Caco-2 (cell line): ENCODE measurements at regions not wholly inside any gene's neighbourhood (a gene's known extent, or its start where the extent isn't known, plus 50 kb on each side); places are given as distances from the start of the nearest gene placed in this dataset.

Source experiments
- BruUV-seq: library from RNA; stranded (reverse); fragments of 400-500 nt; replicated peaks from 2 replicates; lab custom pipeline; 2021; lab: Mats Ljungman, UMichigan
- CTCF ChIA-PET: fragments of 300-600 bp; sonication (Branson Sonifier 250); formaldehyde crosslinking; loops from one replicate; lab custom pipeline; 2022; ENCODE audit warnings: antibody characterized with exemption; lab: Charles Lee
- POLR2A ChIA-PET: fragments of 300-600 bp; sonication (Branson Sonifier 250); formaldehyde crosslinking; loops from one replicate; lab custom pipeline; 2022; ENCODE audit warnings: antibody characterized with exemption; lab: Charles Lee
- DNase-seq, 2 experiments: peaks; one replicate each; pipeline versions ENCODE4 v3.0.0 to v3.0.0-alpha.2; 2020 to 2022
- H3K27me3 ChIP-seq: replicated peaks from 2 replicates; pipeline ENCODE4 v1.6.0; 2011; ENCODE audit warnings: low read length; ENCODE audit not compliant: control insufficient read depth, insufficient read depth
- H3K36me3 ChIP-seq: 2 replicates; pipeline ENCODE4 v1.5.1; 2011; ENCODE audit warnings: low read length; ENCODE audit not compliant: control insufficient read depth, insufficient read depth
- H3K4me1 ChIP-seq: fragments of 250-450 bp; sonication (Bioruptor Pico); 2 replicates; pipeline ENCODE4 v1.5.1; 2020; ENCODE audit warnings: mild to moderate bottlenecking
- H3K4me3 ChIP-seq: 2 replicates; pipeline ENCODE4 v1.5.1; 2011; ENCODE audit warnings: low read depth, mild to moderate bottlenecking, control low read depth, low read length
- H3K9me3 ChIP-seq: fragments of 250-450 bp; sonication (Bioruptor Pico); 2 replicates; pipeline ENCODE4 v1.5.1; 2020; ENCODE audit warnings: mild to moderate bottlenecking, moderate library complexity
- H3K27ac Mint-ChIP-seq: one replicate; pipeline ENCODE4 v1.8.0; 2022; ENCODE audit warnings: mixed read lengths; ENCODE audit not compliant: unreplicated experiment
- H3K27me3 Mint-ChIP-seq: one replicate; pipeline ENCODE4 v1.8.0; 2022; ENCODE audit warnings: mixed read lengths; ENCODE audit not compliant: insufficient read depth, unreplicated experiment
- H3K36me3 Mint-ChIP-seq: one replicate; pipeline ENCODE4 v1.8.0; 2022; ENCODE audit warnings: mild to moderate bottlenecking, mixed read lengths; ENCODE audit not compliant: insufficient read depth, unreplicated experiment
- H3K4me1 Mint-ChIP-seq: one replicate; pipeline ENCODE4 v1.8.0; 2022; ENCODE audit warnings: low read depth, mixed read lengths; ENCODE audit not compliant: unreplicated experiment
- H3K4me3 Mint-ChIP-seq: one replicate; pipeline ENCODE4 v1.8.0; 2022; ENCODE audit warnings: mild to moderate bottlenecking, moderate library complexity, mixed read lengths; ENCODE audit not compliant: unreplicated experiment
- H3K9me3 Mint-ChIP-seq: one replicate; pipeline ENCODE4 v1.8.0; 2022; ENCODE audit warnings: mixed read lengths; ENCODE audit not compliant: unreplicated experiment
- intact Hi-C: fragments of 100-400 bp; cut with micrococcal nuclease; formaldehyde crosslinking; loops from one replicate; pipeline ENCODE4 v1.10.0; 2022; ENCODE audit not compliant: unreplicated experiment
- TF ChIP-seq, protein P1 (sequence below), 2 experiments: fragments of 200-600 bp in 1 of 2; IDR thresholded peaks; 1 replicate in 1 of 2; 2 replicates in 1 of 2; pipeline versions ENCODE4 v1.5.1 to v1.8.0; 2011 to 2022; ENCODE audit warnings: antibody characterized with exemption in 1 of 2, control low read depth in 1 of 2, inconsistent platforms in 1 of 2, low read depth in 1 of 2, low read length in 1 of 2, mild to moderate bottlenecking in 1 of 2, moderate library complexity in 1 of 2; ENCODE audit not compliant: insufficient read depth in 1 of 2, severe bottlenecking in 1 of 2, unreplicated experiment in 1 of 2

GRCh38 chr3:86594838-86595237 is 396.1 kb downstream of the VGLL3 start:
- Histone ChIP-seq H3K4me1 (no peaks in the 10 kb centered on the region), H3K36me3 (no peaks in the 10 kb centered on the region), H3K4me3 (no peak overlapping the region), H3K27me3 (no peaks in the 10 kb centered on the region), H3K9me3 (no peaks in the 10 kb centered on the region)
- no peaks in the 10 kb centered on the region for H3K36me3 Mint-ChIP-seq
- H3K4me1 Mint-ChIP-seq: no peaks in the 10 kb centered on the region
- H3K27ac Mint-ChIP-seq: no peak overlapping the region
- no peak for DNase-seq
- ChIA-PET CTCF (no interaction called here), POLR2A (no interaction called here)
- H3K9me3 Mint-ChIP-seq: no peaks in the 10 kb centered on the region
- intact Hi-C loops: no loop called here
- H3K4me3 Mint-ChIP-seq: no peak overlapping the region
- no peaks in the 10 kb centered on the region for H3K27me3 Mint-ChIP-seq
- TF ChIP-seq, protein P1, sequence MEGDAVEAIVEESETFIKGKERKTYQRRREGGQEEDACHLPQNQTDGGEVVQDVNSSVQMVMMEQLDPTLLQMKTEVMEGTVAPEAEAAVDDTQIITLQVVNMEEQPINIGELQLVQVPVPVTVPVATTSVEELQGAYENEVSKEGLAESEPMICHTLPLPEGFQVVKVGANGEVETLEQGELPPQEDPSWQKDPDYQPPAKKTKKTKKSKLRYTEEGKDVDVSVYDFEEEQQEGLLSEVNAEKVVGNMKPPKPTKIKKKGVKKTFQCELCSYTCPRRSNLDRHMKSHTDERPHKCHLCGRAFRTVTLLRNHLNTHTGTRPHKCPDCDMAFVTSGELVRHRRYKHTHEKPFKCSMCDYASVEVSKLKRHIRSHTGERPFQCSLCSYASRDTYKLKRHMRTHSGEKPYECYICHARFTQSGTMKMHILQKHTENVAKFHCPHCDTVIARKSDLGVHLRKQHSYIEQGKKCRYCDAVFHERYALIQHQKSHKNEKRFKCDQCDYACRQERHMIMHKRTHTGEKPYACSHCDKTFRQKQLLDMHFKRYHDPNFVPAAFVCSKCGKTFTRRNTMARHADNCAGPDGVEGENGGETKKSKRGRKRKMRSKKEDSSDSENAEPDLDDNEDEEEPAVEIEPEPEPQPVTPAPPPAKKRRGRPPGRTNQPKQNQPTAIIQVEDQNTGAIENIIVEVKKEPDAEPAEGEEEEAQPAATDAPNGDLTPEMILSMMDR (IDR thresholded peaks at IDR 0.05; ENCODE audit: insufficient read depth in 1 of 2, low read depth in 1 of 2, low read length in 1 of 2, severe bottlenecking in 1 of 2, unreplicated experiment in 1 of 2): no peak
- BruUV-seq: no TSS peak

DNA sequence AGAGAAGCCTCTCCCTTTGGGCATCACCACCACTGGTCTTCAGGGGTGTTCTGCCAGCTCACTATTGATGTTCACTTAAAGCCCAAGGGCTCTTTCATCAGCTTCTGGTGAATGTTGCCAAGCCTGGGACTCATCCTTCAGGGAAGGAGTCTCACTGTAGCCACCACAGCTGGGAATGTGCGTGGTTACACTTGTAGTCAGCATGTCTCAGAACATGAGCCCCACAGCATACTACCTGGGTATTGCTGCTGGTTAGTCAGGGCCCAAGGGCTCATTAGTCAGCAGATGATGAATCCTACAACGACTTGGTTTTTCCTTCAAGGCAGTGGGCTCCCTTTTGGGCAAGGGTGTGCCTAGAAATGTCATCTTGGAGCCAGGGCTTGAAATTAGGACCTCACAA is 412.9 kb downstream of the VGLL3 start:
- H3K9me3 ChIP-seq: no peaks in the 10 kb centered on the region
- POLR2A ChIA-PET: no interaction called here
- no peak for DNase-seq
- no TSS peak for BruUV-seq
- no peaks in the 10 kb centered on the region; the same call in 1 of the 2 replicates for H3K27me3 ChIP-seq
- CTCF ChIA-PET: no interaction called here
- TF ChIP-seq, protein P1 (IDR thresholded peaks at IDR 0.05; ENCODE audit: insufficient read depth in 1 of 2, low read depth in 1 of 2, low read length in 1 of 2, severe bottlenecking in 1 of 2, unreplicated experiment in 1 of 2): no peak
- Mint-ChIP-seq H3K27ac (no peak overlapping the region), H3K27me3 (peaks cover 3% of the 10 kb centered on the region), H3K36me3 (no peaks in the 10 kb centered on the region), H3K4me3 (no peak overlapping the region), H3K4me1 (no peaks in the 10 kb centered on the region), H3K9me3 (no peaks in the 10 kb centered on the region)
- H3K4me3 ChIP-seq: no peak overlapping the region
- no peaks in the 10 kb centered on the region for H3K36me3 ChIP-seq
- H3K4me1 ChIP-seq: no peaks in the 10 kb centered on the region
- intact Hi-C loops: no loop called here

DNA sequence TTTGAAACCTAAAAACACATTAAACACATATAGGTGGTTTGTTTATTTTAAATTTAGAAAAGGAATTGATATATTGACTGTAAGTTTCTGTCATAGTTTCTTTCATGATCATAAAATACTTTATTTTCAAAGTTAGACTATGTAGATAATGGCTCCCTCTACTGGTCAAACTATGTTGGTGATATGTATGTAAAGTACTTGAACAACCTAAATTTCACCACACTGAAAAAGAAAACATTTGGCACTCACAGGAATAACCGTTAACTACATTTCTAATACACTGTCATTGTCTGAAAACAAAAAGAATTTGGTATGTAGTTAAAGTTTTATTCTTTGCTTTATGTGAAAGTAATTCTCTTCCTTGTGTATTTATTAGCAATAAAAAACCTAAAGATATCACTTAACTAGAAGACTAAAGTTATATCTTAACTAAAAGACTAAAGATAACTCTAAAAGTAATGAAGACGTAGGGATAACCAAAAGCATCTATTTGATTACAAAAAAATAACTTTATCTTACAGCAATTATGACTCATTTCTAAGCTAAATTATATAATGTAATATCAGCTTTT is 427.5 kb downstream of the VGLL3 start:
- CTCF ChIA-PET: no interaction called here
- peak in 1 of 2 experiments; percentile 13 for DNase-seq
- Mint-ChIP-seq H3K4me1 (no peaks in the 10 kb centered on the region), H3K36me3 (no peaks in the 10 kb centered on the region), H3K9me3 (no peaks in the 10 kb centered on the region), H3K27me3 (no peaks in the 10 kb centered on the region), H3K4me3 (no peak overlapping the region), H3K27ac (no peak overlapping the region)
- intact Hi-C loops: loop anchor here (1.0 kb wide), 1 partner anchor 742 kb away; no protein-coding TSS in a partner anchor
- Histone ChIP-seq H3K9me3 (no peaks in the 10 kb centered on the region), H3K4me1 (no peaks in the 10 kb centered on the region), H3K27me3 (no peaks in the 10 kb centered on the region), H3K4me3 (no peak overlapping the region), H3K36me3 (no peaks in the 10 kb centered on the region)
- POLR2A ChIA-PET: no interaction called here
- TF ChIP-seq, protein P1 (IDR thresholded peaks at IDR 0.05; ENCODE audit: insufficient read depth in 1 of 2, low read depth in 1 of 2, low read length in 1 of 2, severe bottlenecking in 1 of 2, unreplicated experiment in 1 of 2): peak; percentile 48 to 56
- no TSS peak for BruUV-seq
